Transverse colon (tissue), 4 donors: ENCODE measurements at regions not wholly inside any gene's neighbourhood (a gene's known extent, or its start where the extent isn't known, plus 50 kb on each side); places are given as distances from the start of the nearest gene placed in this dataset.

ENCODE experiments used
- CTCF ChIP-seq, 5 experiments: fragments of 200-600 bp in 3 of 5; fragments of 450-650 bp in 2 of 5; sonication (generic) in 3 of 5; IDR thresholded peaks; 1 replicate in 2 of 5; 2 replicates in 3 of 5; pipeline ENCODE4 v1.5.1; 2016 to 2017; ENCODE audit warnings: antibody characterized with exemption in 5 of 5, inconsistent platforms in 3 of 5, mild to moderate bottlenecking in 2 of 5, moderate library complexity in 1 of 5
- EP300 ChIP-seq: sonication (generic); formaldehyde crosslinking; IDR thresholded peaks from one replicate; pipeline ENCODE4 v1.6.1; 2017; ENCODE audit warnings: antibody characterized with exemption, low read depth
- POLR2A ChIP-seq: fragments of 450-650 bp; IDR thresholded peaks from one replicate; pipeline ENCODE4 v1.6.1; 2016; ENCODE audit warnings: antibody characterized with exemption, mild to moderate bottlenecking, moderate library complexity
- POLR2AphosphoS5 ChIP-seq, 3 donors: sonication (generic); formaldehyde crosslinking; IDR thresholded peaks; one replicate each; pipeline ENCODE4 v1.6.1; 2016; ENCODE audit warnings: antibody characterized with exemption in 3 of 3

- TF ChIP-seq CTCF (IDR thresholded peaks at IDR 0.05), result no peak
- TF ChIP-seq POLR2A, result no peak
- TF ChIP-seq EP300, result no peak
- no peak for TF ChIP-seq POLR2AphosphoS5 (IDR thresholded peaks at IDR 0.05)
Measured at GRCh38 chr2:71922091-71922490, 225.6 kb downstream of the CYP26B1 start.
